ENCODE measurements at regions not wholly inside any gene's neighbourhood (a gene's known extent, or its start where the extent isn't known, plus 50 kb on each side); places are given as distances from the start of the nearest gene placed in this dataset.

DNA sequence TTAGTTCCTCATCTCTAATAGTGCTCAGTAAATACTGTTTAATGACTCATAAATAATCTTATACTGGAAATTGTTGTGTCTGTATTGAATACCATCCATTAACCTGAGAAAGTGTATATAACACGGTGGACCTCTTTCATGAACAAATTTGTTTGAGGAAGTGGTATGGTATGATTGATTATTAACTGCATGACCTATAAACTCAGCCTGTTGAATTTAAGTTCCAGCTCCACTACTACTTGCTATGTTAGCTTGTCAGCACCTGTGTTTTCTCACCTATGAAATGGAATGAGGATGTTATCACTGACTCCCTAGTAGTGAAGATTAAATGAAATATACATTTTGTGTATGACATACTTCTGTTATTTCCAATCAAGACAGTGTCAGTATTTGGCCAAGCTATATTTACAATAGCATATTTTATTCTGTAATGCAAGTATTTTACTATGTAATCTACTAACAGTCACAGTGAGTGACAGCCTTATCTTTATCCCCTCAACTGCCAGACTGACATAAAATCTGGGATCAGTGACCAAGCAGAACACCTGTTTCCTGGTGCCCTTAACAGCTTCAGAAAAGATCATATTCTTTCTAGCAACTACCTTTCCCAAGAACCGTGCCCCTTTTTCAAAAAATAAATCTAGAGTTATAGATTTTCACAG, 77.3 kb upstream of the ITGA1 start:
- peak overlapping the region; percentile 8 for H3K27ac Mint-ChIP-seq
- H3K4me1 Mint-ChIP-seq (ENCODE audit: low read depth): peaks cover 57% of the 10 kb centered on the region
- peaks cover 3% of the 10 kb centered on the region for H3K36me3 Mint-ChIP-seq
- H3K9me3 Mint-ChIP-seq (ENCODE audit: low read depth): no peaks in the 10 kb centered on the region
- no peak overlapping the region for H3K4me3 Mint-ChIP-seq
- no peaks in the 10 kb centered on the region for H3K27me3 Mint-ChIP-seq

DNA sequence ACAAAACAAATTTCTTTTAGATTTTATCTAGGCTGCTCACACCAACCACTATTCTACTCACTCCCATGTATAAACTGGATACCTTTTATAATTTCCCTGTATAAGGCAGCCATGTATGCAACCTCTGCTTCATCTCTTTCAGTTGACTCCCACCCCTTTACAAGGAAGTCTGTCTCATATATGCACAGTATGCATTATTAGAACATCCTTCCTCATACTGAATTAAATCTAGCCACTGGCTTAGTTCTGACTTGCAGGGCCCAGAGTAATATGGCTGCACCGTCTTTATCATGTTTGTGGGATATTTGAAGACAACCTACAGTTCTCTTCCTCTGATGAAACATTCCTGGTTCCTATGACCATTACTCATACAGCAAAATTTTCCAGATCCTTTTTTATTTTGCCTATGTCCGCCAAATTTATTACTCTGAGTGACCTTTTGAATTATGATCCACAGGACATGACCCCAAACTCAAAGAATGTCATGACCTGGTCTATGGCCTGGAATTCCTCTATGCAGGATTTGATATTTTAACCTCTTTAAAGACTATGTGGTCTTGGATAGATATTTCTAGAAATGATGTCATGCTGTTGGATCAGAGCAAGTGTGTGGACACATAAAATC, 76.6 kb upstream of the ITGA1 start:
- H3K27me3 Mint-ChIP-seq: no peaks in the 10 kb centered on the region
- peaks cover 3% of the 10 kb centered on the region for H3K36me3 Mint-ChIP-seq
- no peak overlapping the region for H3K27ac Mint-ChIP-seq
- H3K4me3 Mint-ChIP-seq: no peak overlapping the region
- H3K9me3 Mint-ChIP-seq (ENCODE audit: low read depth): peaks cover 4% of the 10 kb centered on the region
- peaks cover 50% of the 10 kb centered on the region for H3K4me1 Mint-ChIP-seq (ENCODE audit: low read depth)

DNA sequence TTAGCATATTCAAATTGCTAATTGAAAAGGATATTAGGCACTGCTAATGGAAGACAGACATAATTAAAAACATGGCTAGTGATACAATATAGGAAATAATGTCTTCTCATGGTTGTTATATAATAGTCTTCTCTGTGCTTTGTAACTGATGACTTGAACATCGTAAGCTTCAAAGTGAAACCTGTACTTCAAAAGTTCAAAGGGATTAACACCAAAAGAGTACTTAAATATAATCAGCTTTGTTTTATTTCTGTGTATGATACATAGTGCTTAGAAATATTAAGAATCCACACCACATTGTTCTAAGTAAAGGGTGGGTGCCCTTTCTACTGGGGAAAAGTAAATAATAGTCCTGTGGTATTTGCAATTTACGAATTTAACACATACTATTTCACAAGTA, 75.4 kb upstream of the ITGA1 start:
- Mint-ChIP-seq H3K36me3 (peaks cover 10% of the 10 kb centered on the region), H3K27me3 (no peaks in the 10 kb centered on the region), H3K4me3 (no peak overlapping the region), H3K27ac (peak overlapping the region; percentile 18), H3K9me3 (ENCODE audit: low read depth) (peaks cover 11% of the 10 kb centered on the region), H3K4me1 (ENCODE audit: low read depth) (peaks cover 38% of the 10 kb centered on the region)

DNA sequence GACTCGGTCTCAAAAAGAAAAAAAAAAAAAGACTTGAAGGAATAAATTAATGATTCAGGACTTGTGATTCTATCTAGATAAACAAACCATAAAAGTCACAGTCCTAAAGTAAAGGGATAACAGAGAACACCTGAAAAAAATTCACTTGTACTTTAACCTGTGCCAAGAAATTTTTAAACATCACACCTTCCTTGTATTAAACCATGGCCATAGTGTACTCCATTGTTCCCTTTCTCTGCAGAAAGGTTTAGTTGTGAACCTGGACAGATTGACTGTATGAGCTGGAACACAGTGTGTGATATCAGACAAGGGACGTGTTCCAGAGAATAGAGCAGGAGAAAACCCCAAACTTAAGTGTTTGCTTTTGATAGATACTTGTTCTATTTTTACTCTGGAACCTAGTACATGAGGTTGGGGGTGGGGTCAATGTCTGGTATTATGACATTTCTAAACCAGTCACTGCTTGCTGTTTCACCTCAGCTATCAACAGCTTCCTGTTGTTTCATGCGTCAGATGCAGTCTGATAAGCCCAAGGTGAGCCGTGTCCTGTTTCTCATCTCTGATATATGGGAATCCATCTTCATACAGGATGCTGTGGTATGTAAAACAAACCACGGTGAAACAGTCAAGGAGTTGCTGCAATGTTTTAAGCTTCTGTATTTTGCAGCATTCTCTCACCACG, 62.5 kb upstream of the ITGA1 start:
- peaks cover 5% of the 10 kb centered on the region for H3K9me3 Mint-ChIP-seq (ENCODE audit: low read depth)
- H3K27ac Mint-ChIP-seq: peak overlapping the region; percentile 83
- H3K36me3 Mint-ChIP-seq: peaks cover 5% of the 10 kb centered on the region
- no peaks in the 10 kb centered on the region for H3K27me3 Mint-ChIP-seq
- peak overlapping the region; percentile 72 for H3K4me3 Mint-ChIP-seq
- peaks cover 59% of the 10 kb centered on the region for H3K4me1 Mint-ChIP-seq (ENCODE audit: low read depth)

DNA sequence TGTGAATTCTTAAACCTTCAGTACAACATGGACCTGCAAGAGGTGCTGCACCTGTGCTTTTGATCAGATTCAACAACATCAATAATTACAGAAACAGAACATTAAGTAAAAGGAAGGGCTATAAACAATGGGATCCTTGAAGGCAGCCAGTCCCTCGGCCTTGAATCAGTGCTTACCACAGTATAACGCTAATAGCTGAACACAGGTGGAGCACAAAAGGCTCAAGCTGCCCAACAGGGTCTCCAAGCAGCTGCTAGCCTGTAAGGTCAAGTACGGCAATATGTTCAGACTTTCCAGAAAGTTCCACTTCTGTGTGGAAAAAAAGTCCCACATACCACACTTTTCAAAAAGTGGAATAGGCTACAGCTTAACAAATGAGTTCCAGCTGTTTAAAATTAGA, 61.9 kb upstream of the ITGA1 start:
- peaks cover 59% of the 10 kb centered on the region for H3K4me1 Mint-ChIP-seq (ENCODE audit: low read depth)
- no peaks in the 10 kb centered on the region for H3K27me3 Mint-ChIP-seq
- H3K4me3 Mint-ChIP-seq: peak overlapping the region; percentile 72

DNA sequence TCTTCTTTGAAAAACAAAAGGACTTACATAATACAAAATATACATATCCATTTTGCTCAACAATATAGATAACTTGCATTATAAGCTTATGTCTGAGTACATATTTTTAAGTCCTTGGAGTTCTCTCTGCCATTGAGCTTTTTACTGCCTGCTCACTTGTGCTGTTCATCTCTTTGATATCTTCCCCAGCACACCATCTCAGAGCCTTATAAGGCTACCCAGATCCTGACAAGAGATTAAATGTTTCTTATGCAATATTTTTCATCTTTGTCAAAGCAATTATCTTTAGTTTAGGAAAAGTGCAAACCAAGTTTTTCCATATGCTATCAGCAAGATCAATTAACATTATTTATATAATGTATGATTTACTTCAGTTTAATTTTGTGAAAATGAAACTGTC, 60.7 kb upstream of the ITGA1 start:
- peak overlapping the region; percentile 46 for H3K4me3 Mint-ChIP-seq
- peaks cover 6% of the 10 kb centered on the region for H3K36me3 Mint-ChIP-seq
- H3K27ac Mint-ChIP-seq: peak overlapping the region; percentile 41
- peaks cover 13% of the 10 kb centered on the region for H3K9me3 Mint-ChIP-seq (ENCODE audit: low read depth)
- peaks cover 59% of the 10 kb centered on the region for H3K4me1 Mint-ChIP-seq (ENCODE audit: low read depth)
- no peaks in the 10 kb centered on the region for H3K27me3 Mint-ChIP-seq

More for the DNA sequence above, 61.9 kb upstream of the ITGA1 start:
- peaks cover 8% of the 10 kb centered on the region for H3K9me3 Mint-ChIP-seq (ENCODE audit: low read depth)
- H3K27ac Mint-ChIP-seq: peak overlapping the region; percentile 83
- peaks cover 3% of the 10 kb centered on the region for H3K36me3 Mint-ChIP-seq

DNA sequence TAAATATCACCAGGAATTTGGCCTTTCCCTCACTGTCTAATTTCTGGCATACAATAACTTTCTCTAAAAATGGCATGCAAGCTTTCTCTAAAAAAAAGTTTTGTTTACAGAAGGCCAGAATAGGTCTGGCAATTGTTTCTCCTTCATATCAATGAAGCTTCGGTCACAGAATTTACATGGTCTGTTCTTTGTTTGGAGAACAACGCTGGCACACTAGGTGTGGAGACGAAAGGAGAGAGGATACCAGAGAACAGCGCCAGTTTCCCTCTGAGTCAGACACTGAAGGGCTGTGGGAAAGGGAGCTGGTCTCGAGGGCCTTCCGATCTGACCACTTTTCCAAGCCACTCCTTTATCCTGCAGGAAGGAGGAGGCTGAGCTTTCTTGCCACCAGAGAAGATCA, 60.1 kb upstream of the ITGA1 start:
- Mint-ChIP-seq H3K9me3 (ENCODE audit: low read depth) (peaks cover 15% of the 10 kb centered on the region), H3K4me1 (ENCODE audit: low read depth) (peaks cover 59% of the 10 kb centered on the region), H3K4me3 (no peak overlapping the region), H3K27ac (peak overlapping the region; percentile 69), H3K27me3 (no peaks in the 10 kb centered on the region), H3K36me3 (peaks cover 6% of the 10 kb centered on the region)

DNA sequence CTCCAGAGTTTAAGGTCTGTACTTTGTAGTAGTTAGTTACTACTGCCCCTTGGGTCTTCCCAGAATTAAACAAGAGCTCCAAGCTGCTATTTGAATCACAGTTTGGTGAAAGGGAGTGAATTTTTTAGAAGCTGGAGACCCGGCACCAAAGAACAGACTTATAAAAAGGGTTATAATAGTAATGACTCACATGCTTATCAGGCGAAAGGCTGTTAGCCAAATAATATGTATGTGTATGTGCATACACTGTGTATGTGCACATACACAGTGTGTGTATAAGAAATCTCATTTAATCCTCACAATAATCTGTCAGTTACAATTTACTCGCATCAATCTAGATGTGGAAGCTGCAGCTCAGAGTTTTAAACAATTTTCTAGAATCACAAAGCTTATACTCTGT, 59.5 kb upstream of the ITGA1 start:
- Mint-ChIP-seq H3K4me1 (ENCODE audit: low read depth) (peaks cover 56% of the 10 kb centered on the region), H3K9me3 (ENCODE audit: low read depth) (peaks cover 15% of the 10 kb centered on the region), H3K27ac (no peak overlapping the region), H3K27me3 (no peaks in the 10 kb centered on the region), H3K36me3 (peaks cover 6% of the 10 kb centered on the region), H3K4me3 (no peak overlapping the region)

DNA sequence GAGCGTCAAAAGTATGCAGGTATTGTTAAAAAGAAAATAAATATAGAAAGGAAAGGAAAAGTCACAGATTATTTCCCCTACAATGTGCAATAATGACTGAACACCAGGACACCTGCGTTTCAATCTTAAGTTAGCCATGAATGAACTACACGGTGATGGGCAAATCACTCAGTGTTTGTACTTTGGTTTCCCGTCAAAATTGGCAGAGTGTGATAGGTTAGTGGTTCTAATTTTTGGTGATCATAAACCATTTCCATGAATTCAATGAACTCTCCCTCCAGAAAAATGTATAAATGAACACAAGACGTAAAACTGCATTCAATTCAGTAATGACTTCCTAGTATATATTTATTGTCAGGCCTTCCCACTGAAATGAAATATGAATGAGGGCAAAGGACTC, 59.0 kb upstream of the ITGA1 start:
- H3K36me3 Mint-ChIP-seq: peaks cover 6% of the 10 kb centered on the region
- peaks cover 15% of the 10 kb centered on the region for H3K9me3 Mint-ChIP-seq (ENCODE audit: low read depth)
- peaks cover 53% of the 10 kb centered on the region for H3K4me1 Mint-ChIP-seq (ENCODE audit: low read depth)
- H3K27me3 Mint-ChIP-seq: no peaks in the 10 kb centered on the region
- no peak overlapping the region for H3K27ac Mint-ChIP-seq
- no peak overlapping the region for H3K4me3 Mint-ChIP-seq

DNA sequence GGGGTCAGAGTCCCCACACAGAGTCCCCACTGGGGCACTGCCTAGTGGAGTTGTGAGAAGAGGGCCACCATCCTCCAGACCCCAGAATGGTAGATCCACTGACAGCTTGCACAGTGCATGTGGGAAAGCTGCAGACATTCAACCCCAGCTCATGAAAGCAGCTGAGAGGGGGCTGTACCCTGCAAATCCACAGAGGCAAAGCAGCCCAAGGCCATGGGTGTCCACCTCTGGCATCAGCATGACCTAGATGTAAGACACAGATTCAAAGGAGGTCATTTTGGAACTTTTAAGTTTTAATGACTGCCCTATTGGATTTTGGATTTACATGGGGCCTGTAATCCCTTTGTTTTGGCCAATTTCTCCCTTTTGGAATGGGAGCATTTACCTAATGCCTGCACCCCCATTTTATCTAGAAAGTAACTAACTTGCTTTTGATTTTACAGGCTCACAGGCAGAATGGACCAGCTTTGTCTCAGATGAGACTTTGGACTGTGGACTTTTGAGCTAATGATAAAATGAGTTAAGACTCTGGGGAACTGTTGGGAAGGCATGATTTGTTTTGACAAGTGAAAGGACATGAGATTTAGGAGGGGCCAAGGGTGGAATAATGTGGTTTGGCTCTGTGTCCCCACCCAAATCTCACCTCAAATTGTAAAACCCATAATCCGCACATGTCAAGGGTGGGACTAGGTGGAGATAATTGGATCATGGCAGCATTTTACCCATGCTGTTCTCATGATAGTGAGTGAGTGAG, 56.3 kb upstream of the ITGA1 start:
- Mint-ChIP-seq H3K4me1 (ENCODE audit: low read depth) (peaks cover 29% of the 10 kb centered on the region), H3K9me3 (ENCODE audit: low read depth) (peaks cover 11% of the 10 kb centered on the region), H3K4me3 (no peak overlapping the region), H3K36me3 (peaks cover 3% of the 10 kb centered on the region), H3K27ac (no peak overlapping the region), H3K27me3 (no peaks in the 10 kb centered on the region)

DNA sequence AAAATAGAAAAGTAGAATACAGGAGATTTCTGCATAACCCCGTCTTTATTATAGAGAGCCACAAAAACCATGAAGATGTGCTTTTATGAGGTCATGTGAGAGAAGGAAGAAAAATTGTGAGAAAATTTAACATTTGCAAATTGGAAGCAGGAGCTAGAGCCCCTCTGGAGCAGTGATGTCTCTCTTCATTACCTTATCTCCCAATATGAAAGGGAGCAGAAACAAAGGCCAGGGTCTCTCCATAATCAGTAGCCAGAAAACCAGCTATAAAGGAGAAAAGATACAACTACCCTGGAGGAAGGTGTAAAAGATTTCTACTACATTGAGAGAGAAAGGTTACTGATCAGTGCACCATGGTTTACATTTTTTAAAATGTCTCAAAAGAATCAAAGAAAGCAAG, 53.2 kb upstream of the ITGA1 start:
- peaks cover 5% of the 10 kb centered on the region for H3K36me3 Mint-ChIP-seq
- peaks cover 32% of the 10 kb centered on the region for H3K4me1 Mint-ChIP-seq (ENCODE audit: low read depth)
- H3K27ac Mint-ChIP-seq: no peak overlapping the region
- peaks cover 11% of the 10 kb centered on the region for H3K9me3 Mint-ChIP-seq (ENCODE audit: low read depth)
- no peak overlapping the region for H3K4me3 Mint-ChIP-seq
- H3K27me3 Mint-ChIP-seq: no peaks in the 10 kb centered on the region

DNA sequence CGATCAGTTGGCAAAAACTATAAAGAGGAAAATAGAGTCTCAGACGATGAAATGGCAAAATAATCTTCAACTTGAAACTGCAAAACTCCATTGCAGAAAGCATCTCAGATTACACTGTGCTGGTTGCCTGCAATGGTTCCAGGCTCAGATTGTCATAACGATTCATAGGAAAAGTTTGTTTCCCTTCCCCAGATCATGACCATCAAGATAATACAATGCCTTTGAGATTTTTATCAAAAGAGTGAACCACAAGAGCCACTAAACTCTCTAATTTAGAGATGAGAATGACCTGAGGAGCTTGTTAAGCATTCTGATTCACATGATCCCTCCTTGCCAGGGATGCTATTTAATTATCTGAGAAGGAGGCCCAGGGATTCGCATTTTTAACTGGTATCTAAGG, 52.6 kb upstream of the ITGA1 start:
- no peaks in the 10 kb centered on the region for H3K27me3 Mint-ChIP-seq
- peaks cover 32% of the 10 kb centered on the region for H3K4me1 Mint-ChIP-seq (ENCODE audit: low read depth)
- H3K9me3 Mint-ChIP-seq (ENCODE audit: low read depth): peaks cover 11% of the 10 kb centered on the region
- no peak overlapping the region for H3K4me3 Mint-ChIP-seq
- peaks cover 5% of the 10 kb centered on the region for H3K36me3 Mint-ChIP-seq
- no peak overlapping the region for H3K27ac Mint-ChIP-seq

Data from activated naive CD8-positive, alpha-beta T cell (primary cell).